ENCODE measurements at regions not wholly inside any gene's neighbourhood (a gene's known extent, or its start where the extent isn't known, plus 50 kb on each side); places are given as distances from the start of the nearest gene placed in this dataset.

- no peak for TF ChIP-seq CTCF (conservative IDR thresholded peaks at IDR 0.05)
- no peak overlapping the region for H3K27ac ChIP-seq
Measured at GRCh38 chr2:226059961-226060627, 660.6 kb downstream of the NYAP2 start.

GRCh38 chr2:226057914-226058313 lies 658.4 kb downstream of the NYAP2 start:
- no peak overlapping the region for H3K27ac ChIP-seq
- TF ChIP-seq CTCF (conservative IDR thresholded peaks at IDR 0.05), result no peak

- H3K27ac ChIP-seq, result no peak overlapping the region
- no peak for TF ChIP-seq CTCF (conservative IDR thresholded peaks at IDR 0.05)
Measured at GRCh38 chr2:226057365-226057764, 657.9 kb downstream of the NYAP2 start.

GRCh38 chr2:226052772-226053416 lies 653.4 kb downstream of the NYAP2 start:
- no peak overlapping the region for H3K27ac ChIP-seq
- TF ChIP-seq CTCF (conservative IDR thresholded peaks at IDR 0.05), result no peak

GRCh38 chr2:226050822-226051221 lies 651.3 kb downstream of the NYAP2 start:
- TF ChIP-seq CTCF (conservative IDR thresholded peaks at IDR 0.05), result no peak
- no peak overlapping the region for H3K27ac ChIP-seq

GRCh38 chr2:226048611-226049010 lies 649.1 kb downstream of the NYAP2 start:
- no peak for TF ChIP-seq CTCF (conservative IDR thresholded peaks at IDR 0.05)
- no peak overlapping the region for H3K27ac ChIP-seq

- TF ChIP-seq CTCF (conservative IDR thresholded peaks at IDR 0.05), result no peak
- H3K27ac ChIP-seq, result no peak overlapping the region
Measured at GRCh38 chr2:226045080-226045479, 645.6 kb downstream of the NYAP2 start.

Measured in VCaP (cell line).